Psoas muscle (tissue), 7 donors: ENCODE measurements at regions not wholly inside any gene's neighbourhood (a gene's known extent, or its start where the extent isn't known, plus 50 kb on each side); places are given as distances from the start of the nearest gene placed in this dataset.
A peak's percentile ranks its signal among the peaks of the same experiment; 100 is the strongest.

Experiments used
- ATAC-seq, 4 donors: fragments of 200-7000 bp; cut with Tn5 transposase; one replicate each; pipeline ENCODE4 v1.9.1; 2020; ENCODE audit warnings: moderate library complexity in 3 of 4, mild to moderate bottlenecking in 2 of 4
- DNase-seq, 2 donors: peaks; one replicate each; pipeline ENCODE4 v3.0.0-alpha.2; 2020
- H3K27ac ChIP-seq: fragments of 200-600 bp; one replicate; pipeline ENCODE4 v1.8.0; 2022
- H3K27me3 ChIP-seq, 3 donors: fragments of 200-600 bp in 1 of 3; one replicate each; pipeline versions ENCODE4 v1.6.1 to v1.8.0; 2013 to 2022; ENCODE audit warnings: low read length in 2 of 3, mild to moderate bottlenecking in 2 of 3, moderate library complexity in 1 of 3; ENCODE audit not compliant: insufficient read depth in 3 of 3
- H3K36me3 ChIP-seq, 2 donors: fragments of 200-600 bp in 1 of 2; one replicate each; pipeline versions ENCODE4 v1.6.1 to v1.8.0; 2013 to 2022; ENCODE audit warnings: low read depth in 1 of 2, mild to moderate bottlenecking in 1 of 2, moderate library complexity in 1 of 2; ENCODE audit not compliant: insufficient read depth in 1 of 2
- H3K4me1 ChIP-seq: fragments of 200-600 bp; one replicate; pipeline ENCODE4 v1.8.0; 2022
- H3K4me3 ChIP-seq: fragments of 200-600 bp; one replicate; pipeline ENCODE4 v1.8.0; 2022; ENCODE audit warnings: mild to moderate bottlenecking
- H3K9me3 ChIP-seq: fragments of 200-600 bp; one replicate; pipeline ENCODE4 v1.8.0; 2022
- CTCF ChIP-seq: fragments of 200-600 bp; IDR thresholded peaks from one replicate; pipeline ENCODE4 v1.8.0; 2022; ENCODE audit warnings: antibody characterized with exemption
- WGBS, 3 donors: extraction: QIAGEN DNeasy Blood & Tissue Kit; methylation state at CpG; one replicate each; pipeline versions ENCODE4 v1.1.6 to v1.1.7; 2013; 5-methylcytosine and 5-hydroxymethylcytosine counted together
- intact Hi-C, 2 donors: fragments of 100-400 bp; cut with DNase I; formaldehyde crosslinking; loops; one replicate each; pipeline versions ENCODE4 v1.11.0 to v1.14.2; 2022
- donor health status: healthy with polysubstance abuse.
- donor health status: DM: no; HTN: no; CAD: no; lungs with moderate emphysema.
- donor health status: Bipolar disorder and iron deficiency.
- donor health status: healthy.
- donor health status: DM: yes; HTN: yes; CAD: no.
- donor health status: DM: no; HTN: no; CAD: no.
- donor health status: DM: yes; HTN: yes; CAD: no.

GRCh38 chr3:66581256-66581655 is 80.4 kb upstream of the LRIG1 start:
- no peaks in the 10 kb centered on the region for H3K27me3 ChIP-seq
- ATAC-seq (no peak), DNase-seq (no peak)
- no peaks in the 10 kb centered on the region for H3K36me3 ChIP-seq
- no peaks in the 10 kb centered on the region for H3K9me3 ChIP-seq
- WGBS, 3 donors, result 77 to 88% (median 83%) methylated on average over 6 of the region's 6 CpGs
- H3K4me1 ChIP-seq, result no peaks in the 10 kb centered on the region
- H3K27ac ChIP-seq, result no peak overlapping the region
- TF ChIP-seq CTCF, result no peak
- intact Hi-C loops, result no loop called here
- H3K4me3 ChIP-seq, result no peak overlapping the region

GRCh38 chr3:66582721-66583423 is 82.0 kb upstream of the LRIG1 start:
- peak in 1 of 2 donors; percentile 20 for DNase-seq
- ATAC-seq, result no peak
- TF ChIP-seq CTCF, result no peak
- WGBS, 3 donors, result 66 to 77% (median 75%) methylated on average over 24 of the region's 24 CpGs
- H3K4me1 ChIP-seq, result no peaks in the 10 kb centered on the region
- H3K27me3 ChIP-seq, result no peaks in the 10 kb centered on the region
- H3K9me3 ChIP-seq, result no peaks in the 10 kb centered on the region
- intact Hi-C loops, result no loop called here
- H3K4me3 ChIP-seq, result no peak overlapping the region
- H3K36me3 ChIP-seq, result no peaks in the 10 kb centered on the region
- H3K27ac ChIP-seq, result no peak overlapping the region

GRCh38 chr3:66583424-66584040 is 82.7 kb upstream of the LRIG1 start:
- H3K27me3 ChIP-seq, result no peaks in the 10 kb centered on the region
- no peak for DNase-seq
- no peak overlapping the region for H3K27ac ChIP-seq
- no peaks in the 10 kb centered on the region for H3K9me3 ChIP-seq
- intact Hi-C loops, result no loop called here
- no peaks in the 10 kb centered on the region for H3K36me3 ChIP-seq
- ATAC-seq, result no peak
- H3K4me1 ChIP-seq, result no peaks in the 10 kb centered on the region
- TF ChIP-seq CTCF, result no peak
- no peak overlapping the region for H3K4me3 ChIP-seq
- WGBS, 3 donors, result 85 to 86% (median 86%) methylated on average over 4 of the region's 4 CpGs

GRCh38 chr3:66585520-66586095 is 84.8 kb upstream of the LRIG1 start:
- intact Hi-C loops, result no loop called here
- Histone ChIP-seq H3K9me3 (no peaks in the 10 kb centered on the region), H3K27me3 (no peaks in the 10 kb centered on the region), H3K4me3 (no peak overlapping the region), H3K36me3 (no peaks in the 10 kb centered on the region), H3K27ac (no peak overlapping the region), H3K4me1 (no peaks in the 10 kb centered on the region)
- DNase-seq (no peak), ATAC-seq (no peak)
- TF ChIP-seq CTCF, result no peak
- 56 to 84% (median 64%) methylated on average over 1 of the region's 1 CpG for WGBS, 3 donors
